ENCODE measurements at regions not wholly inside any gene's neighbourhood (a gene's known extent, or its start where the extent isn't known, plus 50 kb on each side); places are given as distances from the start of the nearest gene placed in this dataset.

DNA sequence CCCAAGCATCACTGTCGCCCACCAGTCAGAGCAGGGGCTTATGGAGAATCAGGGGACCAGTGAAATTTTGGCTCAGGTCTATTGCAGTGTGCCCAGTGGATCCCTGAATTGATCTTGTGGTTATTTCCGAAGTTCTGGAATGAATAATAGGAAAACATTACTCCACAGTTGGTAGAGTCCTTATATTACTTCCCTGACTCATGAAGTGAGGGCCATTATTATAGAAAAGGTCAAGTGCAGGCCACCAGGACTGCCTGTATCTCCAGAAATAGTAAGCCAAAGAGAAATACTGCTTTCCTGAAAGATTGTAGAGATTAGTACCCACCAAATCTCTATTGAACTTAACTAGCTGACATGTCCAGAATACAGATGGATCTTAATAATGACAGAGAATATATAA, 335.0 kb downstream of the NPR3 start:
- TF ChIP-seq, protein P1, sequence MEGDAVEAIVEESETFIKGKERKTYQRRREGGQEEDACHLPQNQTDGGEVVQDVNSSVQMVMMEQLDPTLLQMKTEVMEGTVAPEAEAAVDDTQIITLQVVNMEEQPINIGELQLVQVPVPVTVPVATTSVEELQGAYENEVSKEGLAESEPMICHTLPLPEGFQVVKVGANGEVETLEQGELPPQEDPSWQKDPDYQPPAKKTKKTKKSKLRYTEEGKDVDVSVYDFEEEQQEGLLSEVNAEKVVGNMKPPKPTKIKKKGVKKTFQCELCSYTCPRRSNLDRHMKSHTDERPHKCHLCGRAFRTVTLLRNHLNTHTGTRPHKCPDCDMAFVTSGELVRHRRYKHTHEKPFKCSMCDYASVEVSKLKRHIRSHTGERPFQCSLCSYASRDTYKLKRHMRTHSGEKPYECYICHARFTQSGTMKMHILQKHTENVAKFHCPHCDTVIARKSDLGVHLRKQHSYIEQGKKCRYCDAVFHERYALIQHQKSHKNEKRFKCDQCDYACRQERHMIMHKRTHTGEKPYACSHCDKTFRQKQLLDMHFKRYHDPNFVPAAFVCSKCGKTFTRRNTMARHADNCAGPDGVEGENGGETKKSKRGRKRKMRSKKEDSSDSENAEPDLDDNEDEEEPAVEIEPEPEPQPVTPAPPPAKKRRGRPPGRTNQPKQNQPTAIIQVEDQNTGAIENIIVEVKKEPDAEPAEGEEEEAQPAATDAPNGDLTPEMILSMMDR (IDR thresholded peaks at IDR 0.05): no peak
- no peaks in the 10 kb centered on the region for H3K36me3 ChIP-seq (ENCODE audit: low read depth)
- H3K9me3 ChIP-seq: peaks cover 3% of the 10 kb centered on the region
- H3K4me1 ChIP-seq (ENCODE audit: low read depth): no peaks in the 10 kb centered on the region
- ATAC-seq (no peak), DNase-seq (no peak)
- H3K4me3 ChIP-seq: no peak overlapping the region
- intact Hi-C loops (cut with DNase I, micrococcal nuclease): no loop called here

DNA sequence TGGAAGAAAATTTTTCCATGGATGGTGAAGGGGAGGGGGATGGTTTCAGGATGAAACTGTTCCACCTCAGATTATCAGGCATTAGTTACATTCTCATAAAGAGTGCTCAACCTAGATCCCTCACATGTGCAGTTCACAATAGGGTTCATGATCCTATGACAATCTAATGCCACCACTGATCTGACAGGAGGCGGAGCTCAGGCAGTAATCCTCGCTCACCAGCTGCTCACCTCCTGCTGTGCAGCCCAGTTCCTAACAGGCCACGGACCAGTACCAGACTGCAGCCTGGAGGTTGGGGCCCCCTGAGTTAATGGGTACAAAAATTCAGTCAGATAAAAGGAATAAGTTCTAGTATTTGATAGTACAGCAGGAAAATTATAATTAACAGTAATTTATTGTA, 337.2 kb downstream of the NPR3 start:
- Histone ChIP-seq H3K4me3 (no peak overlapping the region), H3K36me3 (ENCODE audit: low read depth) (no peaks in the 10 kb centered on the region), H3K9me3 (peaks cover 2% of the 10 kb centered on the region), H3K4me1 (ENCODE audit: low read depth) (no peaks in the 10 kb centered on the region)
- intact Hi-C loops (cut with DNase I, micrococcal nuclease): no loop called here
- TF ChIP-seq, protein P1 (IDR thresholded peaks at IDR 0.05): no peak
- DNase-seq (no peak), ATAC-seq (no peak)

DNA sequence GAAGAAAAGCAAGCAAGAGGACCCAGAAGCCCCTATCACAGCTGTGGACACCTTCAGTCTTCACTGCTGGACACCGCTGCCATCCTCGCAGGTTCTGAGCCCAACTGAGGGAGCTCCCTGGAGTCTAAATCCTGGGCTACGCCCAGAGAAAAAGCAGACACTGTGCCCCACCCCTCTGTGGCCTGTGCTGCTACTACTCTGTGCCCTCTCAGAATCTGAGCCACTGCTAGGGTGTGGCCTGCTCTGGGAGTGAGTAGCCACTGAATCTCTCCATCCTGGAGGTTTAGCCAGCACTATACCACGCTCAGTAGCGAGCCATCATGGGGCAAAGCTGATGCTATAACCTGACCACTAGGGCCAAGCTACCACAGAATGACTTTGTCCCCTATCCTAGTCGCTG, 338.2 kb downstream of the NPR3 start:
- Histone ChIP-seq H3K9me3 (peaks cover 5% of the 10 kb centered on the region), H3K4me3 (no peak overlapping the region), H3K4me1 (ENCODE audit: low read depth) (no peaks in the 10 kb centered on the region), H3K36me3 (ENCODE audit: low read depth) (no peaks in the 10 kb centered on the region)
- DNase-seq (peak in 1 of 3 donors; percentile 11), ATAC-seq (peak; percentile 49)
- TF ChIP-seq, protein P1 (IDR thresholded peaks at IDR 0.05): no peak
- intact Hi-C loops (cut with DNase I, micrococcal nuclease): no loop called here

DNA sequence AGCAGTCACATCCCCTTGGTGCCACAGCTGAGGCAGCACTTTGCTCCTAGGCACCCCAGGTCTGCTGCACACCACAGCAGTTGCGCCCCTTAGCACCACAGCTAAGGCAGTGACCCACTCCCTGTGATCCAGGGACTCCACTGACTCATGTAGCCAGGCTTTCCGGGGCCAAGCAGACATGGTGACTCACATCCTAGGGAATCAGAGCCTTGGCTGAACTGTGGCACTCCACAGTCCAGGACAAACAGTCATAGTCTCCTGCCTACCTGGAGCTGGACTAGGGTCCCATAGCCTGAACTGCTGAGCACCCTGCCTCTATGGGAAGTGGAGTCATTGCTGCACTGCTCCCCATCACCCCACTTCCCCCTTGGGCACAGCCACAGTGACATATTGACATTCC, 338.7 kb downstream of the NPR3 start:
- ATAC-seq (peak; percentile 56), DNase-seq (no peak)
- intact Hi-C loops (cut with DNase I, micrococcal nuclease): no loop called here
- no peaks in the 10 kb centered on the region for H3K4me1 ChIP-seq (ENCODE audit: low read depth)
- TF ChIP-seq, protein P1 (IDR thresholded peaks at IDR 0.05): no peak
- peaks cover 10% of the 10 kb centered on the region for H3K9me3 ChIP-seq
- H3K36me3 ChIP-seq (ENCODE audit: low read depth): no peaks in the 10 kb centered on the region
- no peak overlapping the region for H3K4me3 ChIP-seq

DNA sequence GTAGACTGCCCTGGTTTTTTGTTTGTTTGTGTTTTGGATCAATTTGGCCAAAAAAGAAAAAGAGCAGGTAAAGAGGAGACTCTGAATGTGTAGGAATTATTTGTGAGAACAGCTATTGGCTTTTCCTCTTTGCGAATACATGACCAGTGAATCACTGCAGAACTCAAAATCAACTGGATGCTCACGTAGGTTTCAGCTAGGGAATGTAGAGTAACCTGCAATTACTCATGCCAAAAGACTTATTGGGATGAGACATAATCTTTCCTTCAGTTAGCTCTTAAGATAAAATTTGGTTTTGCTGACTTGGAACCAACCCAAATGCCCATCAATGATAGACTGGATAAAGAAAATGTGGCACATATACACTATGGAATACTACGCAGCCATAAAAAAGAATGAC, 348.0 kb downstream of the NPR3 start:
- Histone ChIP-seq H3K4me1 (ENCODE audit: low read depth) (no peaks in the 10 kb centered on the region), H3K9me3 (peaks cover 12% of the 10 kb centered on the region), H3K4me3 (no peak overlapping the region), H3K36me3 (ENCODE audit: low read depth) (no peaks in the 10 kb centered on the region)
- intact Hi-C loops (cut with DNase I, micrococcal nuclease): no loop called here
- DNase-seq: no peak
- ATAC-seq: no peak
- TF ChIP-seq, protein P1 (IDR thresholded peaks at IDR 0.05): no peak

DNA sequence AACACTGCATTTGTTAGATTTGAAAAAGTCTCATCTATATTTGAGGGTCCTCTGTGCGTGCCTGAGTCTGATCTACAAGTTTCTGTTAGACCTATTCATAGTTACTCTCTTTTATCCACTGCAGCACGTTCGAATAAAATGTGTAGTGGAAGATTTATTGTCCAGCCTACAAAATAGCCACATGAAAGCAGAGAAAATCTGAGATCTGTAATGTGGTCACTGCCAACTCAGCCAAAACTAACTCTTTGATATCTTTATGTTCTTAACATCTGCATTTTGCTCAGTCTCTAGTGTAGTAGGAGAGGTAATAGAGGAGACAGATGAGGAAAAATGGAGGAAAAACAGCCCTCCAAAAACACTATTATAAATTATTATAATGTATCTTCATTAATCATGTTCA, 354.0 kb downstream of the NPR3 start:
- Histone ChIP-seq H3K4me3 (no peak overlapping the region), H3K4me1 (ENCODE audit: low read depth) (no peaks in the 10 kb centered on the region), H3K36me3 (ENCODE audit: low read depth) (no peaks in the 10 kb centered on the region), H3K9me3 (no peaks in the 10 kb centered on the region)
- intact Hi-C loops (cut with DNase I, micrococcal nuclease): no loop called here
- TF ChIP-seq, protein P1 (IDR thresholded peaks at IDR 0.05): no peak
- DNase-seq (no peak), ATAC-seq (no peak)
